Hepatocyte (in vitro differentiated cells): ENCODE measurements at regions not wholly inside any gene's neighbourhood (a gene's known extent, or its start where the extent isn't known, plus 50 kb on each side); places are given as distances from the start of the nearest gene placed in this dataset.
"Not testable (repeated sequence)": the region's sequence is repeated elsewhere in the genome, so short reads cannot be mapped to it uniquely, and the experiment has no call there.

ENCODE experiments used
- CTCF ChIP-seq: fragments of 200-600 bp; sonication (generic); IDR thresholded peaks from 2 replicates; pipeline ENCODE4 v1.5.1; 2016; ENCODE audit warnings: antibody characterized with exemption, mild to moderate bottlenecking; ENCODE audit not compliant: poor library complexity
- EZH2 ChIP-seq: fragments of 200-600 bp; sonication (generic); IDR thresholded peaks from 2 replicates; pipeline ENCODE4 v1.6.1; 2016; ENCODE audit warnings: antibody characterized with exemption, mild to moderate bottlenecking, borderline replicate concordance

GRCh38 chr17:33882677-33883076 lies 372.4 kb upstream of the CCL2 start:
- not testable (repeated sequence) for TF ChIP-seq CTCF, EZH2
